ENCODE measurements at regions not wholly inside any gene's neighbourhood (a gene's known extent, or its start where the extent isn't known, plus 50 kb on each side); places are given as distances from the start of the nearest gene placed in this dataset.

DNA sequence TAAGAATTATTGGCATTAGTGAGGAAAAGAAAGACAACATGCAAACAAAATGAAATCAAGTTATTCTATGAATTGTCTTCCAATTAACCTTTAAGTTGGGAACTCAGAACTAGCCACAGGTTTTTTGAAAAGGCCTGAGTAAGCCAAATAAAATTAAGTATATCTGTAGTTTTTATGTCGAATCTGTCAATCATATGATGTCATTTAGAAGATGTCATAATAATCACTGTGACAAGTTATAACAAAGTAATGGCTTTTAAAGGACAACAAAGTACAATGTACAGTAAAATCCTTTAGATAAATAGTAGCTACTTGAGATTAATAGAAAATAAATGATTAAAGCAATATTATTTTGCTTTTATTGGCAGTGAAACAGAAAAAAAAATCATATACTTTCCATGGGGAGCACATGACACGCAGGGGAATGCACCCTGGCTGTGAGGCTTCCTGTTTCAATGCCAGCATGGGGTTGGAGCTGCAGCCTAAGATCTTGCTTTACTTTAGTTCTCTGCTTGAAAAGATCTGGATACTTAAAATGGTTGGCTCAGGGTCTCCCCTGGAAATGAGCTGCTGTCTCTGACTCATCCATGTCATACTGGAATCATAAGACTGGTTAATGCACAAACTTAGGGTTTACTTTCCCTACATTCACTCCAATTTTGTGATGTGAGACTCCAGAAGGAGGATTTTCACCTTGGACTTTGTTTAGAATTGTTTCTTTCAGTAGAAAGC lies 284.3 kb downstream of the TAF11L14 start:
- TF ChIP-seq ZNF274 (IDR thresholded peaks at IDR 0.05; ENCODE audit: low read depth, low read length), result no peak
- TF ChIP-seq SUZ12 (IDR thresholded peaks at IDR 0.05; ENCODE audit: extremely low read depth, insufficient read depth, insufficient read length), result no peak
- no peak for TF ChIP-seq YY1 (IDR thresholded peaks at IDR 0.05; ENCODE audit: insufficient read depth, insufficient read length)
- no peaks in the 10 kb centered on the region for H3K9me3 ChIP-seq (ENCODE audit: insufficient read depth, low read length)
- no peaks in the 10 kb centered on the region for H3K4me1 ChIP-seq (ENCODE audit: insufficient read depth, insufficient read length)
- peak; percentile 28 for DNase-seq (ENCODE audit: low read depth, low spot score)
- H3K27me3 ChIP-seq (ENCODE audit: insufficient read depth, insufficient read length), result no peaks in the 10 kb centered on the region
- H3K4me3 ChIP-seq (ENCODE audit: insufficient read length, low read depth), result no peak overlapping the region
- no peak overlapping the region for H3K9ac ChIP-seq (ENCODE audit: insufficient read length, low read depth)
- H3K36me3 ChIP-seq (ENCODE audit: insufficient read depth, insufficient read length, low read length), result no peaks in the 10 kb centered on the region

DNA sequence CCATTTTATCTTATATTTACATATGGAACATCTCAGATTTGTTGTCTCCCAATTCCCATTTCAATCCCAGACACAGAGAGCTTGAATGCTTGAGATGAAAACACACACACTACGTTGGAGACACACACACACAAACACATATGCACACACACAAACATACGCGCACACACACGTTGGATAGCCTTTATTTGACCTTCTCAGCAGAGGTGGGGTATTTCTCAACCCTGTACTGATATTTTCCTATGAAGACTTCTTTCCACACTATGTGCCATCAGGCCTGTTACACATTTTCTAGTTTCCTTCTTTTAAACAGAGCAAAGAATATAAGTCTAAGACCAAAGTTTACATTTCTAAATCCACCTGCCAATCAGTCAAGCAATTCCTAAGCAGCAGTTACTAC lies 291.0 kb downstream of the TAF11L14 start:
- no peaks in the 10 kb centered on the region for H3K9me3 ChIP-seq (ENCODE audit: insufficient read depth, low read length)

GRCh38 chr5:17928581-17928981 lies 294.3 kb downstream of the TAF11L14 start:
- Histone ChIP-seq H3K9me3 (ENCODE audit: insufficient read depth, low read length) (no peaks in the 10 kb centered on the region), H3K36me3 (ENCODE audit: insufficient read depth, insufficient read length, low read length) (no peaks in the 10 kb centered on the region), H3K4me1 (ENCODE audit: insufficient read depth, insufficient read length) (no peaks in the 10 kb centered on the region), H3K27me3 (ENCODE audit: insufficient read depth, insufficient read length) (no peaks in the 10 kb centered on the region), H3K9ac (ENCODE audit: insufficient read length, low read depth) (no peak overlapping the region), H3K4me3 (ENCODE audit: insufficient read length, low read depth) (no peak overlapping the region)
- DNase-seq (ENCODE audit: low read depth, low spot score), result no peak
- TF ChIP-seq YY1 (IDR thresholded peaks at IDR 0.05; ENCODE audit: insufficient read depth, insufficient read length) (no peak), ZNF274 (IDR thresholded peaks at IDR 0.05; ENCODE audit: low read depth, low read length) (no peak), SUZ12 (IDR thresholded peaks at IDR 0.05; ENCODE audit: extremely low read depth, insufficient read depth, insufficient read length) (no peak)

More for the DNA sequence above, 291.0 kb downstream of the TAF11L14 start:
- Histone ChIP-seq H3K4me3 (ENCODE audit: insufficient read length, low read depth) (no peak overlapping the region), H3K4me1 (ENCODE audit: insufficient read depth, insufficient read length) (no peaks in the 10 kb centered on the region), H3K27me3 (ENCODE audit: insufficient read depth, insufficient read length) (no peaks in the 10 kb centered on the region), H3K9ac (ENCODE audit: insufficient read length, low read depth) (no peak overlapping the region), H3K36me3 (ENCODE audit: insufficient read depth, insufficient read length, low read length) (no peaks in the 10 kb centered on the region)
- DNase-seq (ENCODE audit: low read depth, low spot score), result no peak
- no peak for TF ChIP-seq ZNF274 (IDR thresholded peaks at IDR 0.05; ENCODE audit: low read depth, low read length)
- no peak for TF ChIP-seq YY1 (IDR thresholded peaks at IDR 0.05; ENCODE audit: insufficient read depth, insufficient read length)
- TF ChIP-seq SUZ12 (IDR thresholded peaks at IDR 0.05; ENCODE audit: extremely low read depth, insufficient read depth, insufficient read length), result no peak

DNA sequence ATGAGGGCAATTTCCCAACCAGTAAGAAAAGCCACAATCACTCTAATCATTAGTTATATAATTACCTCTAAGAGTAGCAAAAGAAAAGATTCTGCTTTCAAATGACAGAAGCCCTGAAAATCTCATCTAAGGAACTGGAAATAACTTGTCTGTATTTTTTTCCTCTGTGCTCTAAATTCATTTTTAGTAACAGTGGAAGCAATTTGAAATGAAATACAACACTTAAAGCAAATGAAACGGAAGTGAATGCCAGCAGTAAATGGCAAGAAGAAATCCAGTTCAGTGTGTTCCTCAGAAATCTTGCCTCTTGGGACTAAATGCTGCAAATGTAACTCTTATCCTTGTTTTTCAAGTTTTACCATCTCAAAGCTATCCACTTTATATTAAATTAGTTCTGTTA lies 294.9 kb downstream of the TAF11L14 start:
- H3K36me3 ChIP-seq (ENCODE audit: insufficient read depth, insufficient read length, low read length), result no peaks in the 10 kb centered on the region
- no peaks in the 10 kb centered on the region for H3K4me1 ChIP-seq (ENCODE audit: insufficient read depth, insufficient read length)
- H3K9ac ChIP-seq (ENCODE audit: insufficient read length, low read depth), result no peak overlapping the region
- H3K9me3 ChIP-seq (ENCODE audit: insufficient read depth, low read length), result no peaks in the 10 kb centered on the region; the same call in 1 of the 2 replicates
- H3K27me3 ChIP-seq (ENCODE audit: insufficient read depth, insufficient read length), result no peaks in the 10 kb centered on the region
- no peak for DNase-seq (ENCODE audit: low read depth, low spot score)
- no peak overlapping the region for H3K4me3 ChIP-seq (ENCODE audit: insufficient read length, low read depth)
- no peak for TF ChIP-seq SUZ12 (IDR thresholded peaks at IDR 0.05; ENCODE audit: extremely low read depth, insufficient read depth, insufficient read length)
- no peak for TF ChIP-seq YY1 (IDR thresholded peaks at IDR 0.05; ENCODE audit: insufficient read depth, insufficient read length)
- no peak for TF ChIP-seq ZNF274 (IDR thresholded peaks at IDR 0.05; ENCODE audit: low read depth, low read length)

GRCh38 chr5:17930346-17930745 lies 296.1 kb downstream of the TAF11L14 start:
- no peak overlapping the region for H3K4me3 ChIP-seq (ENCODE audit: insufficient read length, low read depth)
- no peaks in the 10 kb centered on the region for H3K36me3 ChIP-seq (ENCODE audit: insufficient read depth, insufficient read length, low read length)
- no peak for DNase-seq (ENCODE audit: low read depth, low spot score)
- no peaks in the 10 kb centered on the region for H3K27me3 ChIP-seq (ENCODE audit: insufficient read depth, insufficient read length)
- H3K9ac ChIP-seq (ENCODE audit: insufficient read length, low read depth), result no peak overlapping the region
- no peaks in the 10 kb centered on the region; the same call in 1 of the 2 replicates for H3K9me3 ChIP-seq (ENCODE audit: insufficient read depth, low read length)
- TF ChIP-seq YY1 (IDR thresholded peaks at IDR 0.05; ENCODE audit: insufficient read depth, insufficient read length) (no peak), SUZ12 (IDR thresholded peaks at IDR 0.05; ENCODE audit: extremely low read depth, insufficient read depth, insufficient read length) (no peak), ZNF274 (IDR thresholded peaks at IDR 0.05; ENCODE audit: low read depth, low read length) (no peak)
- no peaks in the 10 kb centered on the region for H3K4me1 ChIP-seq (ENCODE audit: insufficient read depth, insufficient read length)

- no peak overlapping the region for H3K4me3 ChIP-seq (ENCODE audit: insufficient read length, low read depth)
- H3K9ac ChIP-seq (ENCODE audit: insufficient read length, low read depth), result no peak overlapping the region
- no peaks in the 10 kb centered on the region for H3K4me1 ChIP-seq (ENCODE audit: insufficient read depth, insufficient read length)
- no peaks in the 10 kb centered on the region for H3K9me3 ChIP-seq (ENCODE audit: insufficient read depth, low read length)
- no peak for TF ChIP-seq ZNF274 (IDR thresholded peaks at IDR 0.05; ENCODE audit: low read depth, low read length)
- TF ChIP-seq SUZ12 (IDR thresholded peaks at IDR 0.05; ENCODE audit: extremely low read depth, insufficient read depth, insufficient read length), result no peak
- no peak for TF ChIP-seq YY1 (IDR thresholded peaks at IDR 0.05; ENCODE audit: insufficient read depth, insufficient read length)
- H3K36me3 ChIP-seq (ENCODE audit: insufficient read depth, insufficient read length, low read length), result no peaks in the 10 kb centered on the region
- H3K27me3 ChIP-seq (ENCODE audit: insufficient read depth, insufficient read length), result no peaks in the 10 kb centered on the region
- DNase-seq (ENCODE audit: low read depth, low spot score), result no peak
Observed at GRCh38 chr5:17944046-17944445, 309.8 kb downstream of the TAF11L14 start.

GRCh38 chr5:17947029-17947428 lies 312.8 kb downstream of the TAF11L14 start:
- no peak for TF ChIP-seq SUZ12 (IDR thresholded peaks at IDR 0.05; ENCODE audit: extremely low read depth, insufficient read depth, insufficient read length)
- TF ChIP-seq YY1 (IDR thresholded peaks at IDR 0.05; ENCODE audit: insufficient read depth, insufficient read length), result no peak
- no peak for TF ChIP-seq ZNF274 (IDR thresholded peaks at IDR 0.05; ENCODE audit: low read depth, low read length)
- H3K4me1 ChIP-seq (ENCODE audit: insufficient read depth, insufficient read length), result no peaks in the 10 kb centered on the region

More at GRCh38 chr5:17947029-17947428, 312.8 kb downstream of the TAF11L14 start:
- no peak for DNase-seq (ENCODE audit: low read depth, low spot score)
- H3K4me3 ChIP-seq (ENCODE audit: insufficient read length, low read depth), result no peak overlapping the region
- H3K27me3 ChIP-seq (ENCODE audit: insufficient read depth, insufficient read length), result no peaks in the 10 kb centered on the region
- H3K36me3 ChIP-seq (ENCODE audit: insufficient read depth, insufficient read length, low read length), result no peaks in the 10 kb centered on the region
- H3K9me3 ChIP-seq (ENCODE audit: insufficient read depth, low read length), result no peaks in the 10 kb centered on the region
- H3K9ac ChIP-seq (ENCODE audit: insufficient read length, low read depth), result no peak overlapping the region

All from NT2/D1 (cell line).